Ishikawa (cell line): ENCODE measurements at regions not wholly inside any gene's neighbourhood (a gene's known extent, or its start where the extent isn't known, plus 50 kb on each side); places are given as distances from the start of the nearest gene placed in this dataset.

Source experiments
- CEBPB ChIP-seq: IDR thresholded peaks from 2 replicates; pipeline ENCODE4 v1.6.1; 2012
- CREB1 ChIP-seq: IDR thresholded peaks from 2 replicates; pipeline ENCODE4 v1.6.1; 2012; ENCODE audit warnings: low read depth
- EGR1 ChIP-seq: IDR thresholded peaks from 2 replicates; pipeline ENCODE4 v1.6.1; 2012
- EP300 ChIP-seq: IDR thresholded peaks from 2 replicates; pipeline ENCODE4 v1.6.1; 2012; ENCODE audit warnings: borderline replicate concordance
- FOXM1 ChIP-seq: IDR thresholded peaks from 2 replicates; pipeline ENCODE4 v1.6.1; 2012; ENCODE audit warnings: low read depth, borderline replicate concordance
- RAD21 ChIP-seq: IDR thresholded peaks from 2 replicates; pipeline ENCODE4 v1.6.1; 2012; ENCODE audit warnings: low read depth
- TAF1 ChIP-seq: IDR thresholded peaks from 2 replicates; pipeline ENCODE4 v1.6.1; 2012; ENCODE audit warnings: low read depth, mild to moderate bottlenecking
- TCF12 ChIP-seq: IDR thresholded peaks from 2 replicates; pipeline ENCODE4 v1.6.1; 2012; ENCODE audit warnings: low read depth
- YY1 ChIP-seq: IDR thresholded peaks from 2 replicates; pipeline ENCODE4 v1.6.1; 2012; ENCODE audit warnings: low read depth
- TF ChIP-seq, protein P1 (sequence below): IDR thresholded peaks from 2 replicates; pipeline ENCODE4 v1.6.1; 2012
- TF ChIP-seq, protein P2 (sequence below): IDR thresholded peaks from 2 replicates; pipeline ENCODE4 v1.6.1; 2012

DNA sequence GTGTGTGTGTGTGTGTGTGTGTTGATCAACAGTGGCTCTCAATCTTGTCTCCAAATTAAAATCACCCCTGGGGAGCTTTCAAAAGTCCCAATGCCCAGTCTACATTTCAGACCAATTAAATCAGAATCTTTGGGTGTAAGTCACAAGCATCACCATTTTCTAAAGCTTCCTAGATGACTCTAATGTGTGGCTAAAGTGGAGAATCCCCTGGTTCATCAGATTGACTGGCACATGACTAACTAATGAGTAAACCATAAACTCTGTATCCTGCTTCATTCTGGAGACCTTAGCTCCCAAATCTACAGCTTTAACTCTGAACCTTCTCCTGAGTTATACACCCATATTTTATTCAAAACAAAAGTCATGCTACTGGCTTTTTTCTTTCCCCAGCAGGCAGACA, 131.3 kb downstream of the SUCLA2 start:
- TF ChIP-seq EP300 (no peak), CEBPB (no peak), RAD21 (no peak), FOXM1 (no peak), EGR1 (no peak), YY1 (no peak), TCF12 (no peak), CREB1 (no peak), TAF1 (no peak)
- TF ChIP-seq, protein P1, sequence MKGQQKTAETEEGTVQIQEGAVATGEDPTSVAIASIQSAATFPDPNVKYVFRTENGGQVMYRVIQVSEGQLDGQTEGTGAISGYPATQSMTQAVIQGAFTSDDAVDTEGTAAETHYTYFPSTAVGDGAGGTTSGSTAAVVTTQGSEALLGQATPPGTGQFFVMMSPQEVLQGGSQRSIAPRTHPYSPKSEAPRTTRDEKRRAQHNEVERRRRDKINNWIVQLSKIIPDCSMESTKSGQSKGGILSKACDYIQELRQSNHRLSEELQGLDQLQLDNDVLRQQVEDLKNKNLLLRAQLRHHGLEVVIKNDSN, result no peak
- TF ChIP-seq, protein P2, sequence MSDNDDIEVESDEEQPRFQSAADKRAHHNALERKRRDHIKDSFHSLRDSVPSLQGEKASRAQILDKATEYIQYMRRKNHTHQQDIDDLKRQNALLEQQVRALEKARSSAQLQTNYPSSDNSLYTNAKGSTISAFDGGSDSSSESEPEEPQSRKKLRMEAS, result no peak
